HG03280 (cell line): ENCODE measurements at regions not wholly inside any gene's neighbourhood (a gene's known extent, or its start where the extent isn't known, plus 50 kb on each side); places are given as distances from the start of the nearest gene placed in this dataset.

Experiments used
- ATAC-seq: cut with Tn5 transposase; IDR thresholded peaks from one replicate; pipeline ENCODE4 v1.9.1; 2021; ENCODE audit warnings: mild to moderate bottlenecking, moderate library complexity; ENCODE audit not compliant: unreplicated experiment

DNA sequence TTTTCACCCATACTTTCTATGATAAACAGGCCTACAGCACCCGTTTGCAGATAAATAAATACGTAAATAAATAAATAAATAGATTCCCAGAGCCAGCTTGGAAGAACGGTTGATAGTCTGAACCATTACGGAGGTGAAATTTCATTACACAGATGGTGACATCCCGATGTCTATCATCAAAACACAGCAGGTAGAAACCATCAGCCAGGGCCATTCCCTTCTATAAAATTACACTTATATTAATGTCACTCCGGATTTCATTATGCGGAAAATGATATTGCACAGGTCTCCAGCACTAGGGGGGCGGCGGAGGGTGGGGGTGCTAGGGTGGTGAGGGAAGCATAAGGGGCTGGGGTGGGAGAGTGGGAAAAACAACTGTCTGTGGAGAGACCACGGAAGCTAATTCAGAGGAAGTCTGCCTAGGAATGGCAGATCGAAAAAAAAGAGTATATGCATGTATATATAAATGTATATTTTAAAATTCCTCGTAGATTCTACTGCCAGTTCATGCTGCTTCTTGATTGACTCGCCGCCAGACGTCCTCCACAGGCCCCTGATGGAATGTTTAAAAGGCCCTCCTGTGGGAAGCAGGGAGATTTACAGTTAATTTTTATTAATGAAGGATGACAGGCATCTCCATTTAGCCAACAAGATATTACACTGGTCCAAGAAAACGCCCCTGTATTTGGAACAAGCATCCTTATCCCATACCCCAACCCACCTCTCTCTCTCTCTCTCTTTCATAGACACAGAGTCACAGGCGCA, 1906.0 kb upstream of the PIK3C3 start:
- no peak for ATAC-seq

- ATAC-seq = no peak
Measured at GRCh38 chr18:40048253-40048652, 1906.8 kb upstream of the PIK3C3 start.

DNA sequence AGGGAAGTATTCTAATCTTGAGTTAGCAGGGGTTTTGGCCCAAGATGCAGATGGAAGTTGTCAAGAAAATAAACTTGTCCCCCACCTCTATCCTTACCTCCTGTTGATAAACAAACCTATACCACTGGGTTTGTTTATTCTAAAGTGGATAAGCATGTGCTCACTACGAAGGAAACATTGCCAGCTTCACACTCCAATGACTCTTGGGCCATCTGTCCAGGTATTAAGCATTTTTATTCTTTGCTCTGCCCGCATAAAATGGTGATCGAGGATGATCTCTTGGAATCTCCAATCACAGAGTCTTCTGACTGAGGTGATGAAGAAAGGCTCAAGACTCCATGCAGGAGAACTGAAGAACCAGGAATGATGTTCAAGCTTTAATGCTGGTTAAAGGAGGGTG, 1908.4 kb upstream of the PIK3C3 start:
- no peak for ATAC-seq

DNA sequence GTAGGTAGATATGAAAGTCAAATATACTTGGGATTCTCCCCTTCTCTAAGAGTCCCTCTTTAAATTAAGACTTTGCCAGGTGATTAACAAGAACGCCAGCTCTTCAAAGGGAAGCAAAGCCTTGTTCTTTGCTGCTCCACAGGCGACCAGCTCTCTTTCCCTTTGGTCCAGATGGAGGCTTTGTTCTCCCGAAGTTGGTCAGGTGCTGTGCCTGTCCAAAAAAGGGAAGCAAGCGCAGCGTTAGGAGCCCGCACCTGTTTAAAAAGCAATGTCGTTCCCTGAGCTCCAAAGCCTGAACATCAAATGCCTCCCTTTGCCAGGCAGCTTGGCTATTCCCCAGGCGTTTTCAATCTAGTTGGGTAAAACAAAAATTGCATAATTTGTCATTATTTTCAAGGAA, 1913.1 kb upstream of the PIK3C3 start:
- no peak for ATAC-seq

- ATAC-seq = no peak
Measured at GRCh38 chr18:40040574-40040973, 1914.5 kb upstream of the PIK3C3 start.

GRCh38 chr18:40037356-40037755, 1917.7 kb upstream of the PIK3C3 start:
- no peak for ATAC-seq

GRCh38 chr18:40036861-40037260, 1918.2 kb upstream of the PIK3C3 start:
- ATAC-seq = no peak

GRCh38 chr18:40035966-40036365, 1919.1 kb upstream of the PIK3C3 start:
- no peak for ATAC-seq

- ATAC-seq = no peak
Measured at GRCh38 chr18:40032076-40032475, 1923.0 kb upstream of the PIK3C3 start.

- ATAC-seq = no peak
Measured at GRCh38 chr18:40031435-40031834, 1923.6 kb upstream of the PIK3C3 start.

DNA sequence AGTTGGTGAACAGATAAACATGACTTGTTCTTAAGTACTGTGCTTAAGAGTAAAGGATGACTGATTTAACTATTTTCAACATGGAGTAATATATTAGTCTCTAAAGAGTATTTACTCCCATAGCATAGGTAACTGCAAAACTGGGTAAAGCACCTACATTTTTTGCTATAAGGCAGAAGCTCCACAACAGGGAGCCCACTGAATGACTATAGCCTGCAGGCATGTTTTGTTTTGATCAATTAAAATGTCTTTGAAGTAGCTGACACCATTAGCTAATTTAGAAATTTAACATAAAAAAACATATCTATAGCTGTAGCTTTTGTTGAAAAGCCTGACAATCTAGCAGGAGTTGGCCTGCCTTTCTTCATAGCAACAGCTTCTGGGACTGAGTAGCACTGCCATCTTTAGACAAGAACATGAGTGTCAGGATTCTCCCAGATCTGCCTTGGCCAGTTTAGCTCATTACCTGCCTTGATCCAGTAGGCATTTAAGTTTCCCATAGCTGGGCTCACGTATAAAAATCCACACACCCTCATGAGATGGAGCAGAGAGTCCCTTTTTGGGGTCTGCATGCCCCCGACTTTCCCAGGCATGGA, 1935.1 kb upstream of the PIK3C3 start:
- no peak for ATAC-seq

GRCh38 chr18:40018266-40018665, 1936.8 kb upstream of the PIK3C3 start:
- ATAC-seq = no peak

GRCh38 chr18:40017021-40017420, 1938.0 kb upstream of the PIK3C3 start:
- ATAC-seq = no peak

DNA sequence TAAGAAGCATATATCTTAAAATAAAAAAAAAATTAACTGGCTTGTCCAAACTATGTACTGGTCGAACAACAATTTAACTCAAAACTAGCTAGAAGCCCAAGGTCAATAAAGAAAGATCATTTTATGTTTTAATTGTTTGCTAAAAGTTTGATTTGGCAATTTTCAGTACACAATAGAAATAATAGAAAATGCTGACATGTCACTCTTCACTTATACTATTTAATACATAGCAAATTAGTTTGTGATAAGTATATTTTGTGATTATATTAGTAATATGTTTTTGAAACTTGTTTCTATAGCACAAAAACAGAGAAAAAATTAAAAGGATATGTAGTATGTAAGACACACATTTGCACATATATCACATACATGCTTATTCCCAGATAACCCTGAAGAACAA, 1938.6 kb upstream of the PIK3C3 start:
- no peak for ATAC-seq

GRCh38 chr18:40013001-40013609, 1941.9 kb upstream of the PIK3C3 start:
- ATAC-seq = no peak

- ATAC-seq = no peak
Measured at GRCh38 chr18:40011201-40011600, 1943.8 kb upstream of the PIK3C3 start.

DNA sequence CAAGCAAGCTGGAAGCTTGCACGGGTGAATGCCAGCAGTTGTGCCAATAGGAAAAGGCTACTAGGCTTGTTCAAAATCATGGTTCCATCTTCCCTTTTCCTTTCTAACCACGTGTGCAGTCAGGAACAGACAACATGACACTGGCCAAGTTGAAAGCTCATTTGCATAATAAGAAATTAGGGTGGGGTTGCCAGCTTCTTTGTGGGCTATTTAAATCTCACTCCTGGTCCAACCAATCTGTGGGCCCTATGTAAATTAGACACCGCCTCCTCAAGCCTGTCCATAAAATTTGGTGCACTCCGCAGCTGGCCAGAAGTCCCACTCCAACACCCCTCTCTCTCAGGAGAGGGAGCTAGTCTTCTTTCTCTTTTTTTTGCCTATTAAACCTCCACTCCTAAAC, 1948.4 kb upstream of the PIK3C3 start:
- ATAC-seq = no peak

- no peak for ATAC-seq
Measured at GRCh38 chr18:40004246-40004645, 1950.8 kb upstream of the PIK3C3 start.

DNA sequence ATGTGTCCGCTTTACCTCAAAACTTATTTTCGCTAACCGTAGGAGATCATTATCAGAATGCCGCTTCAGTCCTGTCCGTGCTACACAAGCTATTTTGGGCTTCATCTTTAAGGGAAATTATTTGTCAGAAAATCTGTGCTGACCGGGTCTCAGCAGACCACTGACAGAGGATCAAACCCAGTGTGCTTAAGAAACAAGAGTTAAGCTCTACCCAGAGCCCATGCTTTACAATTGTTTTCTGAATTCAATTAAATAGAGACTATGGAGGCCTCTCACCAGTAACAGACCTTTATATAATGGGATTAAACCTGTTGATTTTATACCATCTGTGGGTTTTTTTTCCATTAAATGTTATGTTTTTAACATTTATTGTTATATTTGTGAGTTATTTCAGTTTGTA, 1956.7 kb upstream of the PIK3C3 start:
- ATAC-seq = no peak

- no peak for ATAC-seq
Measured at GRCh38 chr18:39994498-39994897, 1960.5 kb upstream of the PIK3C3 start.

- ATAC-seq = no peak
Measured at GRCh38 chr18:39991696-39992265, 1963.3 kb upstream of the PIK3C3 start.

DNA sequence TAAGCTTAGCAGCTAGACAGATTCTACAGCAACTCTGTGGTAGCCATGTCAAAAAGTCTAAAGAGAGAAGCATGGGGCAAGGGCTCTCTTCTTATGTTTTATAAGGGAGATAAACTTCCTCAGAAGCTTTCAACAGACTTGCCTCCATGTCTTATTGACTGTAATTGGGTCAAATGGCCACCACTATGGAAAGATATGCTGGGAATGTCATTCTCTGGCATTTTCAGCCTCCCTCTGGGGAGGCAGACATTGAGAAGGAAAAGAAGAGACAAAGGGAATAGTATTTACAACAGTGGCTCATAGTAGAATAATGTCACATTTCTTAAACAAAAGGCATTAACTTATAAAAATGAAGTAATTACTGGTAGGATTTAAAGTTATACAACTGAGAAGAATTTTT, 1964.5 kb upstream of the PIK3C3 start:
- ATAC-seq = no peak
